Stimulated activated CD8-positive, alpha-beta memory T cell treated with anti-CD3 and anti-CD28 coated beads, Interleukin-7, amount 100 ng/mL, for 4 hours (primary cell): ENCODE measurements at regions not wholly inside any gene's neighbourhood (a gene's known extent, or its start where the extent isn't known, plus 50 kb on each side); places are given as distances from the start of the nearest gene placed in this dataset.

Experiments used
- DNase-seq, 2 donors: peaks; one replicate each; pipeline ENCODE4 v3.0.0-alpha.2; 2020; ENCODE audit warnings: low read depth in 2 of 2

DNA sequence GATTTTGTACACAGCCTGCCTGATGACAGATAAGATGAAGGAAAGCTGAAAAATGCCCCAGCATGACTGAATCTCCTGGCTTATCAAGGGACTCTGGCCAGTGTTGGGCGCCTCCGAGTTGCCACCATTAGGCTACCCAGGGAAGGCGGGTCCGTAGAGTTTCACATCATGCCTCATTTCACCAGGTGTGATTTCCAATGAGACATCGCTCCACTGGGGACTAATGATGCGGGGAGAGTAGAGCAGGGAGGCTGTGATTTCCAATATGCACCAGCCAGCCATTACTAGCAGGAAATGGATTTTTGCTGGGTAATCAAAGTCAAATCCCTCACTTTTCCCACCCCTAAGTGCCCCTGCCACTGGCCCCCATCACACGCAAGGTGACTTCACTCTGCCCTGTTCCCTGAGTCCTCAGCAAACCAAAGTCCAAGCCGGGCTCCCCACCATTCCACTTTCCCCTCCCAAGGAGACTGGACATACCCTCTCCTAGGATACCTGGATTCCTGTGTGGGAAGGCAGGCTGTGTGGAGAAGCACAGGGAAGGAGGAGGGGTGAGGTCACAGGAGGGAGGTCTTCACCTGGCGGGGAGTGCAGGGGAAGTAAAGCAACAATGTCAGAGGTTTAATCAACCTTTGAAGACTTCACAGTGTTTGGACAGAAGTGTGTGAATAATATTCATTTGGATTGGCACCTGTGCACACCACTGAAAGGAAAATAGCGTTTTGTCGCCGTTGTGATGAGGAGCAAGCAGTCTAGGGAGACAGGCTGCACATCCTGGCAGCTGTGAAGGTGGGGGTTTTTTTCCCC lies 613.3 kb upstream of the CADM1 start:
- no peak for DNase-seq

DNA sequence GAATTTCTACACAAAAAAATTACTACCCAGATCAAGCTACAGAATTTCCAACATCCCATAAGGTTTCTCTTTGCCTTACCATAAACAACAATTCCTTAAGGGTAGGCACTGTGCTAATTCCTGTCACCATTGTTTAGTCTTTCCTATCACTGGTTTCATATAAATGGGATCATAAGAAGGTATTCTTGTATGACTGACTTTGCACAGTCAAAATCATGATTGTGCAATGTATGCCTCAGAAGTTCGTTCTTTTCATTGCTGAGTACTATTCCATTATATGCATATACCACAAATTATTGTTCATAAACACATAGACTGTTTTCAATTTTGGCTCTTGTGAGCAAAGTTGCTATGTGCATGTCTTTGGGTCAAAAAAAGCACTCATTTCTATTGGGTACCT lies 611.6 kb upstream of the CADM1 start:
- DNase-seq: no peak

DNA sequence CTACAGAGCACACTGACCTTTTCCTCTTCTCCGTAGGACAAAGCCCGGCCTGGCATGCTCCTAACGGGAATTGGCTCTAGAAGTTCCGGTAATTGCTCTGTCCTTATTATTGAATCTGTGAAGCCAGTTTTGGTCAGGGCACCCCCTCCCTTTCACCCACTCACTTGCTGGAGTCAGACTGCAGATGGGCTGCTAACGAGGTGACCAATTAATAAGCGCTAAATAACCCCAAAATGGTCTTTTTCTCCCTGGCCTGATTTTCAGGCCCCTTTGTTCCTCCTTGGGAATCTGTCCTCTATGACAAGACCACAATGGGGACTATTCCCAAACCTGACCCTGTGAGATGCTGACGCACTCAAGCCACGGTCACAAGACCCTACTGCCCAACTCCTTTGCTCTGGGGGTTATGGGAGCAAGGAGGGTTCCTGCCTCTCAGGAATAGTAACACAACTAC lies 610.0 kb upstream of the CADM1 start:
- DNase-seq: no peak

DNA sequence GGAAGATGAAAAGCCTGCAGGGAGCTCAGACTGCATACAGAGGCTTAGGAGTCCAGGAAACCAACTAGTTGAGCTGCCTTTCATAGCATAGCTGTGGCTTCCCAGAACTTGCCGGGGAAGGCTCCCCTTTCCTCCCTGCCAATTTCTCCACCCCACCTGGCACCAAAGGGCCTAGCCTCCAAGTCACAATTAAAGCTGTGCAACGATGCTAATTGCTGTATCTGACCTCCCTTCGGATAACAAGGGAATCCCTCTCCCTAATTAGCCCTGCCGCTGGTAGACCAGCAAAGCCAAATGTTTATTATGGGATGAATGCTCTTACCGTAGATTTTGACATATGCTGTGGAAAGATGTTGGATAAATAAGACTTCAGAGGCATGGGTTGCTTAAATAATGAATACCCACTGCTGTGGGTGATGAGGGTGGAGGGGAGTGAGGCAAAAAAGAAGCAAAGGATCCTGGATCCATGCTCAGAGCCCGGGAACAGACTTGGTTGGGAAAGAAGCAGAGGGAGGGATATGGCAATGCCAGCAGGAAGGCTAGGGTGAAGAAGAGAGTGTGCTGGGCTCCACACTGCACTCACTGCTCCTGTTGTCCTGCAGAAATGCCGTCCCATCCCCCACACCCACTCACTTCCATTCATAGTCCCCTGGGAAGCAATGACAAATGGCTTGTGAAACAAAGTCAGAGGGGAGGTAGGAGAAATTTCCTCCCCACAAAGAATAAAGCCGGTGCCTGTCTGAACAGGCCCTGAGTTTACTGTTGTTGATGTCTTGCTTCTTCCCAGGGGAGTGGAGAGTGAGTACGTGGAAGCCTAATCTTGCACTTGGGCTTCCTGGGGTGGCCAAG lies 608.1 kb upstream of the CADM1 start:
- no peak for DNase-seq

DNA sequence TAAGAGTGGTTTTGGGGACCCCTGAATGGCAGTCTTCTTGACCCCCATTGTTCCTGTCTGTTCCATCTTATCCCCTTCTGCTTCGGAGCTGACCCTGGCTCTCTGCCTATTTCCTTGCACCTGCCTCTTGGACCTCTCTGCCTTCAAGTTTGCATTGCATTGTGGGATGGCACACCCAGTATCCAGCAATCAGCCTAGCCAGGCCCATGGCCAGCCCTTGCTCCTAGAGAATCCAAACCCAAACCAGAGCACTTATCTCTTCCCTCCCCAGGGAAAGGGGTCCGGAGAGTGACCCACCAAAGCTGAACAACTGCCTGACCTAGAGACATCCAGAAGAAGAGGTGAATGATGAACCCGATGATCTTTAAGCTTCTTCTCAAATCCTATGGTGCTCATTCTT lies 607.3 kb upstream of the CADM1 start:
- no peak for DNase-seq

DNA sequence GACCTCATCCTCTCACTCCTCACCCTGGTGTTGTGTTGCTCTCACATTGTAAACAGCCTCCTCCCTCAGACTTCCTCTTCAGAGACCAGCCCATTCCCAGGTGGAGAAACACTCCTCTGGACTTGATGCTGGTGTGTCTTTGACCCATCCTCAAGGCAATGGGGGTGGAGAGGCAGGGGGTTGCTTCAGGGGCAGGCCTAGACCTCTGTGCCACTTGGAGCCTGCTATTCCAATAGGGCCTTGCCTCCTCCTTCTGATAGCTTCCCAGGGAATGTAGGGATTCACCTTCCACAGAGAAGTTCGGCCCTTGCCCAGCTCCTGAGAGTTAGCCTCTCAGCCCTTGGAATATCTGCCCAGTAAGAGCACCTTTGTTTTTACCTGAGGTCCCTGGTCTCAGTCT lies 606.6 kb upstream of the CADM1 start:
- no peak for DNase-seq

DNA sequence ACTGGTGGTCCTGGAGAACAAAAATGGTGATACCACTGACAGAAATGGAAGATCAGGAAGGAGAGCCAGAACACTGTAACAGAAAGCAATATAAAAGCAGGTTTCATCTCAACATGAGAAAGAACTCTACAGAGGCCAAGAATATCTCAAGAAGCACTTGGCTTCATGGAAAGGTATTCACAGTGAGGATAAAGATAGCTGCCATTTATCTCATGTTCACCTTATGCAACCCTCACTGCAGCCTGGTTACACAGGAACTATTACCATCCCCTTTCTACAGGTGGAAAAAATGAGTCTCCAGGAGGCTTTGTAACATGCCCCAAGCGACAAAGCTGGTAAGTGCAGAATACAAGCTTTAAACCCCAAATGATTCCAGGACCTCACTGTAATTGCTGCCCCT lies 606.1 kb upstream of the CADM1 start:
- DNase-seq: no peak

DNA sequence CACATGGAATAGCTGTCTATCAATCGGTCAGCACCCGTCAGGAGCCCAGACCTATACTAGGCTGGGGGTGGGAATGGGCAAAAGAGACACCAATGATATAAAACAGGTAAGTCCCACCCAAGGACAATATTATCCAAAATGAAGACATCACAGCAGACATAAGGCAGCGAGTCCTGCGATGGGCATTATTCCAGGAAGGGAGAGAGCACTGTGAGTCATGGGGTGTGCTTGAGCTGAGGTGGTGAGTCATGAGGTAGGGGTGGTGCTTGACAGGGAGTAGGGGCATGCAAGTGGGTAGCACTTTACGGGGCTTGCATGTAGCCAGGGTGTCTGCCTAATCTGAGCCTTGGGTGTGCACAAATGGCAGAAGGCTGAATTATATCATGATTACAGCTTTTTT lies 605.0 kb upstream of the CADM1 start:
- DNase-seq: no peak

DNA sequence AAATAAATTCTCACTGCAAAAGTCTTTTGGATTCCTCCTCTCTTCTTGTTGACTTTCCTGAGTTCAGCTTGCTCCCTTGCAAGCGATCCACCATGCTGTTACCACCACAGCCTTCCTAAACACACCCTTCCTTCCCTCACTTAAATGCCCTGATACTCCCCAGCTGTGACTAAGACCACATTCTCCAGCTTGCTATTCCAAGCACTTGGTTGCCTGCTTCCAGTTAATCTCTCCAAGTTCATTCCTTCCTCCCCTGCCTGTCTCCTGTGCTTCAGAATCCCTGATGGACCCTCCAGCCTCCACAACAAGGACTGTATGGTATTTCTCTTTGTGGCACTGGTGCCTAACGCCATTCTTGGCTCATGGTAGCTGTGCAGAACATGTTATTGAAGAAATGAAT lies 603.9 kb upstream of the CADM1 start:
- DNase-seq: no peak

DNA sequence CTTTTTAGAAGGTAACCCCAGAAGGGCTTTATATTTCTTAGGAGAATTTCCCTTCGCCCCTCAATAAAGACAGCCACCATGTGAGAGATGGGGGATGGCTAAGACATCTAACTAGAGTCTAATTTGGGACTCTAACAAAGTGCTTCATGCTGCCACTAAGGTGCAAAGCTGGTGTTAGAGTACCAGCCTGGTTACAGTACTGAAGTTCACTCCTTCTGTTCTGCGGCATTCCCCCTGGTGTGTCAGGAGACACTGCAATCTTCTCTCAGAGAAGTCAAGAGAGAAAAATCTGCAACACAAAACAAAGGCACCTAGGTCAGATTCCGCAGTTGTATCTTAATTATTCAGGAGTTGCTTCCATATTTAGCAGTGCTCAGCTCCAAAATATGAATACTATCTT lies 603.0 kb upstream of the CADM1 start:
- no peak for DNase-seq

DNA sequence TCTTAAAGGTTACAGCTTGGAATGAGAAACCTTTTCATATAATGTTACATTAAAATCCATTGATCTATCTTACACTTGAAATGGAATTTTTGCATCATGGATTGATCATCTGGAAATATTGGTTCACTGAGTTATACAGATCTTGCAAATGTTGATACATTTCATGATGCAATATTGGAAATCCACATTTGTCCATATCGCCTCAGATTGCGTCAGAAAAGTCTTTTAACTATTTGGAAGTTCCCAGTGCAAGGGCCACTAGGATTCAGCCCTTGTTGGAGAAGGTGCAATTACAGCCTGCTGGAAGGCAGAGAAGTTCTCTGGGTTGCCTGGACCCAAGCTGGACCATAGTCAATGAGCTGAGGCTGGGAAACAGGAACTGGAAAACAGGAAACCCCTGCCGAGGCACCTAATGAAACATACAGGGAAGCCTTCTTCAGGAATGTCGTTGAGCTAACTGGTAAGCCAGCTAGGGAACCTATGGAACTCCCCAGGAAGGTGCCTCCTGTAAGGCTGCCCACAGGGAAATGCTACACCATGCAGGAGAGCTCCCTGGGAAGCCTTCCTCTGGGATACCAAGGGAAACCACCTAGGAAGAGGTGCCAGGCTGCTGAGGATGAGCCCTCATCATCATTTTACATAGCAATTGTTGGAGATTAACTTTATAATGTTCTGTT lies 600.4 kb upstream of the CADM1 start:
- no peak for DNase-seq

DNA sequence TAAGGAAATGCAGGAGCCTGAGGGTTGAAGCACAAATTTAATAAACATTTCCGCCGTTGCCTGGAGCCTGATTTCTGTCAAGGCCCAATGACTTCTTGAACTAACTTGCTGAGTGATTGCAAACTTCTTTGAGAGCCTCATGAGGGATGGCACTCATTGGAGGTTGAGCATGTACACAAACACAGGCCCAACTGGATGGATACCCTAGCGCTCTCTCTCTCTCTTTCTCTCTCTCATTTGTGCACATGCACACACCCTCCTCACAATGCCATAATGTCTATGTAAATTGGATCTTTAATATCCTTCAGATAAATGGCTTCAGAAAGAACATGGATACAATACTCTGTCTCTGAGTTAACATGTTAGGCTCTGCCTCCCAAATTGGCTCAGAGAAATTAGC lies 597.7 kb upstream of the CADM1 start:
- no peak for DNase-seq

DNA sequence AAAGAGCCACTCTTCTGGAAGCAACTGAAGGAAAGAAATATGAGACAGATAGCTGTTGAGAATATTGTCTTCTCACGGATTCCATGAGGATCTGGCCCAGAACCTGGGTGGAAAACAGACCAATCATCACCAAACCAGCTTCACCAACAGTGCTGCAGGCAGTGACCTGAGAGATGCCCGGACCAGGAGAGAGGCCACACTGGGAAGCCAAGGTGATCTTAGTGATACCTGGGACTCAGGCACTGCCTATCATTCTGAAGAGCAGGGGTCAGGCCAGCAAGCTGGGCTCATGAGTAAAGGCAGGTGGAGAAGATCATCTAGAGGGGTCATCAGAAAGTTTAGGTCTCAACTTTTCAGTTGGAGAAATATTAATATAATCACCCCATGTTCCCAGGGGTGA lies 595.8 kb upstream of the CADM1 start:
- no peak for DNase-seq

DNA sequence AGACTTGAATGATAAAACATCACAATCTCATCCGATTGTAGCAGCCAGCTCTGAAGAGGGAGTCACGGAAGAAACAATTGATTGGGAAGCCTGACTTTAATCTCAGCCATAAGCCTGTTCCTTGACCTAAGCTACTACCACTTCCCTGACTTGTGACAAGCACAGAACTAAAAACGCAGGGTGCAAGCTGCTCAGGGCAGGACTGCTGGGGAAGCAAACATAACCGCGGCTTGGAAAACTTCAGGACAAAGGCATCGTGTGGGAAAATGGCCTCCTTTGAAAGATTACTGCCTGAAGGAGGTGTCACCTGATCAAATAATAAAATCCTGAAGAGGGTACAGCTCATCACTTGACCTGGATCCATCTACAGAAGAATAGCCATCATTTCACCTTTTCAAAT lies 595.3 kb upstream of the CADM1 start:
- no peak for DNase-seq

DNA sequence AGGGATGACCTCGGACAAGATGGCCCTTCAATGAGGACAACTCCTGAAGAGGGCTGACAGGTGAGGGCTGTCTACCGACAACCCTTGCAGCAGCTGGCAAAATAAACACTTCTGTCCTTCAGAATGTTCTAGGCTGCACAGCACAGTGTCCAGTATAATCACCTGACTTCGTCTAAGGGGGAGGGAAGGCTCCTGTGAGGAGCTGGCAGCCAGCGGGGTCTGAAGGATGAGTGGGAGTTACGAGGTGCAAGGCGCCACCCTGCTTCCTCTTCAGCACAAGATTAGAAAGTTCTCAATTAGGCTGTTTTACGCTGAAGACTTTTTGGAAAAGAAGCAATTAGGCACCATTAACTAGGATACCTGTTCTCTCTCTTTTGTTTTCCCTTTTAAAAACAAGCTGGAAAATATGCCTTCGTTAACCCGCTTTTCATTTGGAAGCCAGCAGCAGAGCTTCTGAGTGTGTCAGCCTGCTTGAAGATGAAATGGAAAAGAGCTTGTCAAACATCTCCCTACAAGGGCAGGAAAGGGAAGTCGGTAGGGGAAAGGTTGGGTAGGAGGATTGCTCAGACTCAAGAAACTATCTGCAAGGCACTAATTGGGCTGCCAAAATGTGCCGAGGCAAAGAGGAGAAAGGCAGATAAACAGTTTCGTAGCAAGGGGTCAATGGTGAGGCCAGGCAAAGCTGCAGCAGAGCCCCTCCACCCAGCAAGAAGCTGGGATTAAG lies 592.2 kb upstream of the CADM1 start:
- DNase-seq: no peak

DNA sequence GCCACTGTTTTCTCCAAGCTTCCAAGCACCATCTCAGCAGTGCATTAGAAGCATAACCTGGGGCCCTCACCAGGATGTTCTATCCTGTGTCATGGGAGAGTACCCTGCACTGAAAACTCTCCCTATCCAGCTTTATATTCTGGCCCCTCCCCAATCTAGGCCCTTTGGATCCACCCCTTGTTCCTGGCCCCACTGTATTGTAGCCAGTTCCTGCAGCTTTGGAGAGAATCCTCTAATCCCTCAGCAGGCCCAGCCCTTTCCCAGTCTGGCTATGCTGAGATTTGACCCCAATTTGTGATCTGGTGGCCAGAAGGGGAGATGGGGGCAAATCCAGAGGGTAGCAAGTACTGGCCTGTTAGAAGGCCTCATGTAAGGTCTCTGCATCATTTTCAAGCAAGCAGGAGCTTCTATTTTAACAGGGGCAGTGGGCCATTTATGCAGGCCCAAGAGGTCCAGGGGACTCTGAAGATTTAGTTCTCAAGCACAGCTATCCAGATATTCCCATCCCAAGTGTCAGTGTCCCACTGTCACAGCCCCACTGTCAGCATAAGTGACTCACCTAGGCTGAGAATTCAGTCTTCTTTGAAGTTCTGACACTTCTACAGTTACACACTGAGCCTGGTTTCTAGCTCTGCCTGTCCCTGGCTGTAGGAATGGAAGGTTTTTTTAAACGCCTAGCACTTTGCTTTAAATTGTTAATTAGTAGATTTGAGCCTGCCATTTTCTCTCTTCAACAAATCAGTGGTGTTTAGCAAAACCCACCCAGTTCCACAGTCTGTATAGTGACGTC lies 589.5 kb upstream of the CADM1 start:
- DNase-seq: no peak

DNA sequence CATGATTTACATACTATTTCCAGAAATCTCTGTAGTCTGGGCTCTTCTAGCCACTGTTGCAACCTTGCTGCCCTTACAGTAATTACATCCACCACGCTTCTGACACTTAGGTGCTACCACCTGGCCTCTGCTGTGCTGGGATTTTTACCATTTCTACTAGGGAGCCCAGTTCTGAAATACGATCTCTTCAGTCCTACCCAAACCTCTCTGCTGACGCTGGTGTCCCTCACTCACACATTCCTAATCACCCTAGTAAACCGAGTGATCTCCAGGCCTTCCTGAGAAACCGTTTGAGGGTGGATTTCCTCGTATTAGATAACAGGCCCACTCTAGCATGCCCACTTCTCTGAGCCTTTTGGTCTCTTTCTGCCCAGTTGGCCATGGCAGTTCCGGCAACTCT lies 588.9 kb upstream of the CADM1 start:
- DNase-seq: no peak

DNA sequence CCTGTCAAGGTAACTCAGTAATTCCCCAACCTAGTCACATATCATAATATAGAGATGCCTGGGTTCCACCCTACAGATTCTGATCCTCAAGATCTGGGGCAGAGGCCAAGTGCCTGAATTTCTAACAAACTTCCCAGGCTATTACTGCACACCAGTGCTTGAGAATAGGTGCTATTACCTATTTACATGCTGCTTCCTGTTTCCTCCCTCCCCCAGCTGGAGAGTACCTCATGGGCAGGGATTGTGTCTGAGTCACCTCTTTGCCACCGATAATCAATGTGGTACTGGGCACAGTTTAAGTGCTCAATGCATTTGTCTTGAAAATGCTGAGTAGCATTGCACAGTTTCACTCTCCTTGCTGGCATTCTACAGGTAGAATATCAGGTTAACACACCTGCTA lies 582.2 kb upstream of the CADM1 start:
- no peak for DNase-seq

DNA sequence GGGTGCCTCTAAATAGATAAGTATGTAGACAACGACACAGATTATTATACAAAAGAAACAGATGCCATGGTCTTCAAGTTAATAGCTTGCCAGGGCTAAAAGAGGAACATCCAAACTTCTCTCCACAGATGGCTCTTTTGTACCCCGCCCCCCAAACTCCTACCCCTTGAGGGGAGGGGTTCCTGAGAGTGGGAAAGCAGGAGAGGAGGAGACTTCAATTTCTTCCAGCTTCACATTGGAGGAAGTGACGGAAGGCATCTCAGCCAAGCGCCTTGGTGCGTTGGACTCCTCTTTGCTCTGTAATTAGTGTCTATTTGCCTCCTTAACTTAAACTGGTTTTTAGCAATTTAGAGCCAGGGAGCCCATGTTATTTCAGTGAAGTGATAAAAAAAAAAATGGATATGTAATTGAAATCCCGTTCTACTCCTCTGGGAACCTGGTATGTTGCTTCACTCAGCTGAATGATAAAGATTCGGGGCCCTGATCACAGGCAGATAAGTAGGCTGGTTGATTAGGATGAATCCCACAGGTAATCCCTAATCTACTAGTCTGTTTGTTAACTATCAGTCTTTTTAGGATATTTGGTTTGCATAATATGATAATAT lies 580.9 kb upstream of the CADM1 start:
- DNase-seq: no peak

DNA sequence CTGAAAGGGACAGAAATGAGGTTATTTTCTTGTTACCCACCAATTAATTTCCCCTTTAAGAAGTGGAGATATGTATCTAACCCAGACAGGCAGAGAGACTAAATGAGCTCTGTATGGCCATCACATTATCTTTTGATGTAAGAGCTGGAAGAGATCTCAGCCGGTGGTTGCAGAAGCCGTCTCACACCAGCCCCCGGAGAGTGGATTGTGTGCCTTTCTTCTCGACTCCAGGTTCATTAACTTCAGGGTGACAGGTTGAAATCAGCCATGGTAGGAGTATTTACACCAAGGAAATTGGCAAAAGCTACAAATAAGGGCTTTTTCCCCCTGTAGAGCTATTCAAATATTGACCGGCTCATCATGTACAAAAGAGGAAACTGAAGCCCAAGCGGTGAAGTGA lies 580.3 kb upstream of the CADM1 start:
- DNase-seq: no peak

DNA sequence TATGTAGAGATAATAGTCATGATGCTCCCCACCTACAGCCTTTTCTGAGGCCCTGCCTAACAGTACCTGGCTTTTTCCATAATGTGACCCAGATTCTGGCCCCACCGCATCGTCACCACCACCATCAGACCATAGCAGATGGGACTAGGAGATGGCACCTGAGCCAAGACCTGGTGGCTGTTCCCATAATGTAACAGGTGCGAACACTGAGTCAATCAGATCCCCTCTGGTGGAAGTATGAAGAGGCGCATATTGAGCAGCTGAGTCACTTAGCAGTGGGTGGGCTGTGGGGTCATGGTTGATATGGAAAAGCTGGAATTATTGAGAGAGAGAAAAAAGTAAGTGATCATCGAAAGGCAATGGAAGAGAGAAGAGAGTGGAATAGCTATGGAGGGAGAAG lies 578.0 kb upstream of the CADM1 start:
- no peak for DNase-seq
